LNCaP clone FGC (cell line): ENCODE measurements at regions not wholly inside any gene's neighbourhood (a gene's known extent, or its start where the extent isn't known, plus 50 kb on each side); places are given as distances from the start of the nearest gene placed in this dataset.

Experiments
- DNase-seq: peaks from one replicate; pipeline ENCODE4 v3.0.0-alpha.2; 2011; ENCODE audit warnings: low read depth
- H3K4me3 ChIP-seq: 2 replicates; pipeline ENCODE4 v1.5.1; 2011; ENCODE audit warnings: mild to moderate bottlenecking, low read depth, low read length, control low read depth
- TF ChIP-seq, protein P1 (sequence below): IDR thresholded peaks from 2 replicates; pipeline ENCODE4 v1.5.1; 2012; ENCODE audit warnings: mild to moderate bottlenecking; ENCODE audit not compliant: control insufficient read depth, insufficient read depth; ENCODE audit errors: extremely low read depth

DNA sequence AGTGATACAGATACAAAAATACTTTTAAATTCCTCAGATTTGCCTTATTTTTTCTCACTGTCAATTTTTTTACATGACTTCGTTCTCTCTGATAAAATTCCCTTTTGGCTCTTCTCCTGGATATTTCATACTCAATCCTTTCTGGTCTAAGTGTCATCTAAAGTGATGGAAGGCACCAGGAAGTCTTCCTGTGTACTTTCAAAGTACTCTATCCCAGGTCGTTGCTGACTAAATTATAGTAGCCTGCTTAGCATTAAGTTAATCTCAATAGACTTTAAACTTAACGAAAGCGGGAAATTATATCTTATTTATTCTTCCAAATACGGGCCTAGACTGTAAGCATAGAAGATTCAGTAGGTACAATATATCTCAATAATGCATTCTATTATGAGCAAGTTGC is 67.8 kb downstream of the CASP12 start:
- TF ChIP-seq, protein P1, sequence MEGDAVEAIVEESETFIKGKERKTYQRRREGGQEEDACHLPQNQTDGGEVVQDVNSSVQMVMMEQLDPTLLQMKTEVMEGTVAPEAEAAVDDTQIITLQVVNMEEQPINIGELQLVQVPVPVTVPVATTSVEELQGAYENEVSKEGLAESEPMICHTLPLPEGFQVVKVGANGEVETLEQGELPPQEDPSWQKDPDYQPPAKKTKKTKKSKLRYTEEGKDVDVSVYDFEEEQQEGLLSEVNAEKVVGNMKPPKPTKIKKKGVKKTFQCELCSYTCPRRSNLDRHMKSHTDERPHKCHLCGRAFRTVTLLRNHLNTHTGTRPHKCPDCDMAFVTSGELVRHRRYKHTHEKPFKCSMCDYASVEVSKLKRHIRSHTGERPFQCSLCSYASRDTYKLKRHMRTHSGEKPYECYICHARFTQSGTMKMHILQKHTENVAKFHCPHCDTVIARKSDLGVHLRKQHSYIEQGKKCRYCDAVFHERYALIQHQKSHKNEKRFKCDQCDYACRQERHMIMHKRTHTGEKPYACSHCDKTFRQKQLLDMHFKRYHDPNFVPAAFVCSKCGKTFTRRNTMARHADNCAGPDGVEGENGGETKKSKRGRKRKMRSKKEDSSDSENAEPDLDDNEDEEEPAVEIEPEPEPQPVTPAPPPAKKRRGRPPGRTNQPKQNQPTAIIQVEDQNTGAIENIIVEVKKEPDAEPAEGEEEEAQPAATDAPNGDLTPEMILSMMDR = no peak
- DNase-seq = no peak
- no peak overlapping the region for H3K4me3 ChIP-seq

DNA sequence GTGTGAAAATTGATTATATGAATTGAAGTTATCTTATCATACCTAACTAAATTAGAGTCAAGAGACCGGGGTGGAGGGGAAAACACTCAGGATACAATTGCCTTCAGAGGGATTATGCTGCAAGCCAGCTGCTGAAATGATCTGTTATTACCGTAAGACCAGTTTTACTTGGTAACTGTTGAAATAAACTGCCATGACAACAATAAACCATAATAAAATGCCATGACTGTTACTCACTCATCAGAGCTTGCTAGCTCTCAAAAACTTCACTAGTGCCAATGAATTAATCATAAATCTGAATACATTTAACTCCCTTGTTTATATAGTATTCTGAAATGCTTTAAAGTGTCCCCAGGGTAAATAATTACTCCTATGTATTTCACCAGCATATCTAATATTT is 68.2 kb downstream of the CASP12 start:
- TF ChIP-seq, protein P1 = no peak
- no peak overlapping the region for H3K4me3 ChIP-seq
- DNase-seq = no peak

DNA sequence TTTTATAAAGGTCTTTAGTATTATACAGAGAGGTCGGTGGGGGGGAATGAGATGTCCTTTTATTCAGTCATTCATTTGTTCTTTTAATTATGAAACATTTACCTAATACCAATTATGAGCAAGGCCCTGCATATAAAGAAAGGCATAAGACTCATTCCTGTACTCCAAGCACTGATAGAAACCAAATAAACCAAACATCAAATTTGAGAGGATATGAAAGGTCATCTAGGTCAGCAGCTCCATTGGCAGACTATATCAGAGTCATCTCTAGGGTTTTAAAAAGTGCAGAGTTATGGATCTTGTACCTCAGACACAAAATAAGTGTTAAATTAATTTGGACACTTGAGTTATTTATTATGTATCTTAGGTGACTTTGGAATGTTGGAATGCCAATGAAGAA is 71.5 kb downstream of the CASP12 start:
- H3K4me3 ChIP-seq = no peak overlapping the region
- DNase-seq = no peak
- TF ChIP-seq, protein P1 = no peak

DNA sequence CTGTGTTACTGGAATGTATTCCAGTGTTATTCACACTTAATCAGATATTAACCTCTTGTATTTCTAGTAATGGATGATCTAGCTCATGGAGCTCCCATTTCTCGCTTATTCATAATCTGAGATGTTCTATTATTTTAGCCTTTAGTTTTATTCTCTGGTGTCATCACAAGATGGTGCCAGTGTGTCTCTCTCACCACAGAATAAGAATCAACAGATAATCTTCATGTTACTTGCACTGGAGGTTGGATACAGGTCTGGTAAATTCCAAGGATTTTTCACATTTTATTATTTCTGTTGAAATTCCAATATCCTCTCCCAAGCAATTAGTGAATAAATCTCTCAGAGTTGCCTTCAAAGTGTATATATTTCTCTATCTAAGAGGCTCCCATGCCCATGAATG is 74.6 kb downstream of the CASP12 start:
- DNase-seq = no peak
- no peak overlapping the region for H3K4me3 ChIP-seq
- TF ChIP-seq, protein P1 = no peak

DNA sequence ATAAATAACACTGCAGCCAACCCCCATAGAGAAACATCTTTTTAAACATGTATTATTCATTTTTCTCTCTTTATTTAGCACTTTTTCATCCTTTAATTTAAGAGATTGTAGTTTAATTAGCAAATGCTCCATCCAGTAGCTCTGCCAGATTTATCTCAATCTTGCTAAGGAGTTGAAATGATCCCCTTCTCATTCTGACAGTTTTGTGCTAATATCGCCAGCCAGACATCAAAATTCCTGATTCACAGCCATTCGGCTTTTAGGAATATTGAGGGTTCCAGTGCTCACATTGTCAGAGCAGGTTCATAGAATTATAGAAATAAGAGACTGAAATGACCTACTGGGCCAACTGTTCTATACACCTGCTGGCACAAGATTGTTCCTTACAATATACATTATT is 77.8 kb downstream of the CASP12 start:
- DNase-seq = no peak
- H3K4me3 ChIP-seq = no peak overlapping the region
- TF ChIP-seq, protein P1 = no peak

DNA sequence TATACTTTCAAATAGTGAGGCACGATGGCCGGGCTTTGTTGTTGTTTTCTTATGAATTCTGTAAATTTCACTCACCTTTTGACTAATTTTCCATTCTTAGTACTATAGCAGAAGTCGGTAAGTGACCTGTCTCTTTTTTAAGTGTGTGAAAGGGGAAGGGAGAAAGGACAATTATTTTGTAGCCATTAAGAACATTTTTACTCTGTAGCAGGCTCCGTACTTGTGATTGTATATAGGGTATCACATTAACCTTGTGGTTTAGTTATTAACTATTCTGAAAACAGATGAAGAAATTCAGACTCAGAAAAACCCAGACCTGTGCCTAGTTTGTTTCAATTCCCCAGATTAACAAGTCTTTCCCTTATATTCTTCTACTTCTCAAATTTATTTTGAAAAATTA is 78.7 kb downstream of the CASP12 start:
- TF ChIP-seq, protein P1 = no peak

DNA sequence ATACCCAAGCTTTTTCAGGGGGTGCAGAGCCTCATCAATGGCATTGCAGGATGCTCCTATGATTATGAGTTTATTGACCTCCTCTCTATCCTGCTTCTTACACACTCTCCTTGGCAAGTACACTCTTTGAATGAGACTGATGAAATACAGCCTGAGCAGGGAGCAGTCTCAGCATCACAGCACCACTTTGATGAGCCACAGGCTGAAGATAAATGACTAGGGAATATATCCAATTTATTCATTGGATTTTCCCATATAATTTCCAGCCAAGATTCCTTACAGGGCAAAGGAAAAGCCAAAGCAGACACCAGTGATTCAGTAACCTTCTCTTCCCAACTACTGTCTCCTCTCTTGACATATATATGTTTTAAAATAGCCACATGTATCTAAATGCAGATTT is 79.2 kb downstream of the CASP12 start:
- TF ChIP-seq, protein P1 = no peak
- no peak overlapping the region for H3K4me3 ChIP-seq
- no peak for DNase-seq

More for the DNA sequence above, 78.7 kb downstream of the CASP12 start:
- no peak overlapping the region for H3K4me3 ChIP-seq
- no peak for DNase-seq
